EH (cell line): ENCODE measurements at regions not wholly inside any gene's neighbourhood (a gene's known extent, or its start where the extent isn't known, plus 50 kb on each side); places are given as distances from the start of the nearest gene placed in this dataset.

Experiments used
- DNase-seq: peaks from one replicate; pipeline ENCODE4 v3.0.0-alpha.2; 2015; ENCODE audit warnings: low read depth

DNA sequence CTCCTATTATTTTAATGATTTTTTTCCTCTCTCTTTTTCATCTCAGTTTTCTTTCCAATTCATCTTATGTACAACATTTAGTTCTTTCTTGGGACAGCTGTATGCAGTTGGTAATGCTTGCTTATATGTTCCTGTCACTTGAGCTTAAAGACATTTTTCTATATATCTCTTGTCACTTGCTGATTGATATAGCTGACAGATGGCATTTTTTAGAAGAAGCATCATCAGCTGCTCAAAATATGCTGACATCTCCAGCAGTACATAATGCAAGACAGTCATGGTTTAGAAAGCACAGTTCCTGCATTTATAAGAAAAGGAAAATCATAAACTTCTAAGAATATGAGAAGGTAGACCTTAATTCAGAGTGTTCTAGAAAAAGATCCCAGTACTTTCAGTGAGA is 56.5 kb downstream of the DCAF8L1 start:
- DNase-seq = no peak

GRCh38 chrX:27924261-27924660 is 57.0 kb downstream of the DCAF8L1 start:
- DNase-seq = no peak

GRCh38 chrX:27918799-27919198 is 62.5 kb downstream of the DCAF8L1 start:
- no peak for DNase-seq

DNA sequence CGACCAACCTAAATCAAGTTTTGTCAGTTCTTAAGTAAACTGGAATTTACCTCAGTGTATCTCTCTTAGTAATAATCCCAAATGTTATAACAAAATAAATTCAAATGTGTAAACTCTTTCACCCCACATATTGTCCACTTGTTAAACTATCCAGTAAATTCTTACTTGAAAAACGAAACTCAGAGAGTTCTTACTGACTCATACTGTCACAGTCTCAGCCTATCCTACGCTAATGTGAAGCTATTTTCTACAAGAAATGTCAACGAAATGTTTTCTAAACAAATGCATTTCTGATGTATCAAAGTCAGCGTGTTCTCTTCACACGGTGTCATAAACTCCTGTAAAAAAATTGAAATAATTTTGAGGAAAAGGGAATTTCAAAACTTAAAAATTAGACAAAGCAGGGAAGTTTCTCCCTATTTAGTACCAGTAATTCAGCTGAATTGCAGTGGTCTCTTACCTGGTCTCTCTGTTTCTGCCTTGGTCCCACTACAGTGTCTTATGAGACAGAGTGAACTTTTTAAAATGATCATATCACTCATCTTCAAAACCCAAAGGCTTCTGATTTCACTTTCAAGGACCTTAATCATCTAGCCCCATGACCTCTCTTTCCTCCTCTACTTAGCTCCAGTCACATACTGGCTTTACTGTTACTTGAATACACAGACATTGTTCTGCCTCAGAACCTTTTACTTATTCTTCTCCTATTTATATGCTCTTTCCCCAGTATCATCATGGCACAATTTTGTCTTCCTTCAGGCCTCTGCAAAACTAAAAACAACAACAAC is 63.3 kb downstream of the DCAF8L1 start:
- no peak for DNase-seq

DNA sequence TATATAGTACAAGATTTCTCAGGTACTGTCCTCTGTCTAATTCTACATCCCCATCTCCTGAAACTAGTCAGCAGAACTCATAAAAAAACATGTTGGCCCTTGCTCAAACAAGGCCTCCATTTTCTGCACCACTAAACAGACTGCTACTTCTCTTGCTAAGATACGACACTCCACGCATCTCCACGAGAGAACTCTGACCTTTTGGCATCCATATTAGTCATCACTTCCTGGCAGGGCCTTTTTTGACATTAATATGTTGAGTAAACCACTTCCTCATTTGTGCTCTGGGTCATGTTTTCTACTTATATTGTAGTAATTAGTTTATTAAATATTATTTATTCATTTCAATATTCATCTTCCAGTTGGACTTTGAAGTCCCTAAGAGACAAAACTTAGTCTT is 65.6 kb downstream of the DCAF8L1 start:
- DNase-seq = peak; percentile 10

GRCh38 chrX:27910412-27910811 is 70.8 kb downstream of the DCAF8L1 start:
- no peak for DNase-seq

GRCh38 chrX:27903960-27904359 is 77.3 kb downstream of the DCAF8L1 start:
- DNase-seq = peak; percentile 26

DNA sequence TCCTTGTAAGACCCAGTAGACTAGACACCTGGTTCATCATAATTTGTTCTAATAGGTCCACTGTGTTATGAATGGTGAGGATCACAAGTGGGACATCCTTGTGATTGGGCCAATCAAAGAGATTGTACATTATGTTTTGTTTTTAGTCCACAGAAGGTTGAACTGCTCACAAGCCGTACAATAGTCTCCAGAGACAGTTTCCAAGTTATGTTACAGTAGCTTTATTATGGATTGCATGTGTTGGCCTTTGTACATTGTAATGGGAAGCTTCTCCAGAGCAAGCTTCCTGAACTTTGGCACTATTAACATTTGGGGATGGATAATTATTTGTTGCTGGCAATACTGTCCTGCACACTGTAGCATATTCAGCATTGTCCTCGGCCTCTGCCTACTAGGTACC is 86.1 kb downstream of the MAGEB10 start:
- DNase-seq = no peak

- DNase-seq = no peak
Observed at GRCh38 chrX:27893211-27893610, 85.4 kb downstream of the MAGEB10 start.

DNA sequence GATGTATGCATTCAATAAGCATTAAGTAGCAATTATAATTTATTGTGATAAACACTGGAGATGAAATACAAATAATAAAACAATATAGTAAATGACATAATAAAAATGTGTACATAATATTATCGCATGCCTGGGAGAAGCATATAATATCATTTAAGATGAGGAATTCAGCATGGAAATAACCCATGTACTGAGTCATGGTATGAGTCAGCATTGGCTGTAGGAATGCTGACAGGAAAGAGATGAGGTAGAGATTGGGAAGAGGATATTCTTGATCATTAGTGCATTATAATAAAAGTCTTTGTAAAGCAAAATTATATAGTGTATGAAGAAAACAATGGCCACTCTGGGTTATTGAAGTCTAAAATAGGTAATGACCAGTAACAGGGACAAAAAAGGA is 82.8 kb downstream of the MAGEB10 start:
- peak; percentile 48 for DNase-seq

GRCh38 chrX:27889878-27890277 is 82.1 kb downstream of the MAGEB10 start:
- no peak for DNase-seq

- no peak for DNase-seq
Observed at GRCh38 chrX:27884654-27885053, 76.9 kb downstream of the MAGEB10 start.

DNA sequence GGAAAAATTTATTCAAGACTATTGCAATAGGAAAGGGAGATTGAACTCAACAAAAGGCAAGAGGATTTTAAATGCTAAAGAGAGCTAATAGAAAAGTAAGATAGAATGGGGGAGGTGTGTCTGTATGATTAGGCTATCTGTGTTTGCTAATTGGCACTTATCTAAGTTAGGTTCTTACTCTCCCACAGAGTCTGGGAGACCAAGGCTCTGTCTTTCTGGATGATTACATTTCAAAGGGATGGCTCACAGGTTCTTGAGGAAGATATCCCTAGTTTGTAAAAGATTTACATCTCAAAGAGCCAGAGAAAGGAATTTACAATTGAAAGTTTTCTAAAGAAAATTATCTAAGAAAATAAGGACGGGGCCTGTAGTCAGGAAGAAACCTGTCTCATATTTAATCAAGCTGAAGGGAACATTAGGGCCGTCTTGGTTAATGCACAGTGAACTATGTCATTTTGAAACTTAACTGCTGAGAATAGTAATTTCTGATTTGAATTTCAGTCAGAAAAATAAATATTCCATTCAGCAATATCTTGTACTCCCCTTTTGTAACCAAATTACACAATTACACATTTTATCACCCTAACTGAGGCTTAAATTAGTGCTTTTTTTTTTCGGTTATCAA is 75.8 kb downstream of the MAGEB10 start:
- DNase-seq = peak; percentile 0

DNA sequence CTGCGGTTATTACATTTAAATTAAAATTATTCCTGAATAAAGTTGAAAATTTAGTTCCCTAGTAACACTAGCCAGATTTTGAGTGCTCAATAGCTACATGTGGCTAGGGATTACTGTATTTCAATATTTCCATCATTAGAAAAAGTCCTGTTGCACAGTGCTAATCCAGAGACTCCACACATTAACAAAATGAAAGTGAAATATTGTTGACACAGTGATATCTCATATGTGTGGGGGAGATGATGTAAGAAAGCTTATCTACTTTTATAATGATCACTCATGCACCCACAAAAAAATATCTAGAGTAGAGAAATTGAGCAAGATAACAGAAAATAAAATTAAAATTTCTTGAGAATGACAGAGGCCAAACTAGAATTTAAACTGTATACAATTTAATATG is 74.9 kb downstream of the MAGEB10 start:
- DNase-seq = no peak

- DNase-seq = no peak
Observed at GRCh38 chrX:27878862-27879261, 71.1 kb downstream of the MAGEB10 start.
